ENCODE measurements at regions not wholly inside any gene's neighbourhood (a gene's known extent, or its start where the extent isn't known, plus 50 kb on each side); places are given as distances from the start of the nearest gene placed in this dataset.
A peak's percentile ranks its signal among the peaks of the same experiment; 100 is the strongest.

DNA sequence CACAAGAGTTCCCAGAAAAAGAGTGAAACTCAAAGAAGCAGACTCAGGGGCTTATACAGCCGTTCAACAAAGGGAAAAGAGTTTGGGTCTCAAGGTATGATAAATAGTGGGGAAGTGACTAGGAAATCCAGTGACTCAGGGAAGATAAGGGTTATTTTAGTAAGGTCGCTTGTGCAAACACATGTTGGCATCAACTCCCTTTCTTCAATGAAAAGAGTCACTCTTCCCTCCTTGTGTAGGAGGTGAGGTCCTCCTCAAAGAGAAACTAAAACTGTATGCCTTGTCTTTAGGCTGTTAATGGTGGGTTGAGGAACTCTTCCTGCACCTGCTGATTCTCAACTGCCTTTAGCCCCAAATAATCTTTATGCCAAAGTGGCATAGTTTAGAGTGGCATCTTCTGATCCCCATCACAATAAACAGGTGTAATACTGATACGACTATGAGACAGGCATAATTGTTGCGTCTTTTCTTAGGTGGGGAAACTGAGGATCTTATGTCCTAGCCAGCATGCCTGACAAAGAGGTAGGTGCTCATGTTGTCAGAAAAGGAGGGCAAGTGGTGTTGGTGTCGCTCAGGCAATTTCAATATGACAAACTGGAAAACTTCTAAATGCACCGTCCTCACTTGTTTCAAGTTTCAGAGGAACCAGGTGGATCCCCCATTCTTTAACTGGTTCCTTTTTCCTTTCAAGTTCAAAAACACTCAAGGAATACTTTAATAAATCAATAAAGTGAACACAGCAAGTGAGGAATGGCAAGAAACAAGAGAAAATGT is 294.1 kb upstream of the RUNX1 start:
- no peaks in the 10 kb centered on the region for H3K79me2 ChIP-seq (ENCODE audit: control insufficient read depth, low read length)
- H3K27me3 ChIP-seq (ENCODE audit: control insufficient read depth, low read length): no peaks in the 10 kb centered on the region
- H3K4me2 ChIP-seq (ENCODE audit: low read length): peak overlapping the region; percentile 39
- H3F3A ChIP-seq (ENCODE audit: control insufficient read depth, insufficient read depth): no peaks in the 10 kb centered on the region
- H3K4me1 ChIP-seq (ENCODE audit: control insufficient read depth, low read length): peaks cover 19% of the 10 kb centered on the region
- TF ChIP-seq, protein P1, sequence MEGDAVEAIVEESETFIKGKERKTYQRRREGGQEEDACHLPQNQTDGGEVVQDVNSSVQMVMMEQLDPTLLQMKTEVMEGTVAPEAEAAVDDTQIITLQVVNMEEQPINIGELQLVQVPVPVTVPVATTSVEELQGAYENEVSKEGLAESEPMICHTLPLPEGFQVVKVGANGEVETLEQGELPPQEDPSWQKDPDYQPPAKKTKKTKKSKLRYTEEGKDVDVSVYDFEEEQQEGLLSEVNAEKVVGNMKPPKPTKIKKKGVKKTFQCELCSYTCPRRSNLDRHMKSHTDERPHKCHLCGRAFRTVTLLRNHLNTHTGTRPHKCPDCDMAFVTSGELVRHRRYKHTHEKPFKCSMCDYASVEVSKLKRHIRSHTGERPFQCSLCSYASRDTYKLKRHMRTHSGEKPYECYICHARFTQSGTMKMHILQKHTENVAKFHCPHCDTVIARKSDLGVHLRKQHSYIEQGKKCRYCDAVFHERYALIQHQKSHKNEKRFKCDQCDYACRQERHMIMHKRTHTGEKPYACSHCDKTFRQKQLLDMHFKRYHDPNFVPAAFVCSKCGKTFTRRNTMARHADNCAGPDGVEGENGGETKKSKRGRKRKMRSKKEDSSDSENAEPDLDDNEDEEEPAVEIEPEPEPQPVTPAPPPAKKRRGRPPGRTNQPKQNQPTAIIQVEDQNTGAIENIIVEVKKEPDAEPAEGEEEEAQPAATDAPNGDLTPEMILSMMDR (IDR thresholded peaks at IDR 0.05; ENCODE audit: low read depth, low read length, poor library complexity, severe bottlenecking): no peak
- no peak for TF ChIP-seq EZH2phosphoT487 (IDR thresholded peaks at IDR 0.05; ENCODE audit: borderline replicate concordance, low read length)
- H3K36me3 ChIP-seq (ENCODE audit: control insufficient read depth, low read length): no peaks in the 10 kb centered on the region
- peak overlapping the region; percentile 22 for H3K4me3 ChIP-seq (ENCODE audit: low read length)
- H3K9me3 ChIP-seq (ENCODE audit: control insufficient read depth, insufficient read depth, low read length): no peaks in the 10 kb centered on the region
- H3K9me2 ChIP-seq (replicated peaks; ENCODE audit: control insufficient read depth, low read length): no peaks in the 10 kb centered on the region
- no peaks in the 10 kb centered on the region for H4K20me1 ChIP-seq (ENCODE audit: control insufficient read depth, insufficient read depth, low read depth, low read length)
- no peak overlapping the region for H3K27ac ChIP-seq (ENCODE audit: low read depth, low read length)

DNA sequence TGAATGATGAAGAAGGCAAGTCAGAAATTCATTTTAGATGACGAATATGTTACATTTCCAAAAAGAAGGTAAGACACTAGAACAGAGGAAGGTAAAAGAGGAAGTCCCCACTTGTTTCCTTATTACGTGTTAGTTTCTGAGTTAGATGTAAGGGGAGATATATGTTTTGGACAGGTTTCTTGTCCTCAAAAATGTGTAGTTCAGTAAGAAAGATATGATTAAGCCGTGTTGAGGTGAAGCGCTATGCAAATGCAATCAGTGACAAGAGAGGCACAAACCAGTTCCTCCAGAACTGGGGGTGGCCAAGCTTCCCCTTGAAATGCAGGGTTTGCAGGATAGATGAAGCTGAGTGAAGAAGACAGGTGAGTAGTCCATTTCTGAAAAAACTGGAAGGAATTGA is 293.3 kb upstream of the RUNX1 start:
- H3K27ac ChIP-seq (ENCODE audit: low read depth, low read length): no peak overlapping the region
- H3K4me2 ChIP-seq (ENCODE audit: low read length): peak overlapping the region; percentile 39
- H3K9me2 ChIP-seq (replicated peaks; ENCODE audit: control insufficient read depth, low read length): no peaks in the 10 kb centered on the region
- H3K4me3 ChIP-seq (ENCODE audit: low read length): peak overlapping the region; percentile 22
- no peaks in the 10 kb centered on the region for H3F3A ChIP-seq (ENCODE audit: control insufficient read depth, insufficient read depth)
- H3K9me3 ChIP-seq (ENCODE audit: control insufficient read depth, insufficient read depth, low read length): no peaks in the 10 kb centered on the region
- TF ChIP-seq, protein P1 (IDR thresholded peaks at IDR 0.05; ENCODE audit: low read depth, low read length, poor library complexity, severe bottlenecking): no peak
- no peak for TF ChIP-seq EZH2phosphoT487 (IDR thresholded peaks at IDR 0.05; ENCODE audit: borderline replicate concordance, low read length)
- H3K27me3 ChIP-seq (ENCODE audit: control insufficient read depth, low read length): no peaks in the 10 kb centered on the region
- H3K79me2 ChIP-seq (ENCODE audit: control insufficient read depth, low read length): no peaks in the 10 kb centered on the region
- peaks cover 19% of the 10 kb centered on the region for H3K4me1 ChIP-seq (ENCODE audit: control insufficient read depth, low read length)
- no peaks in the 10 kb centered on the region for H3K36me3 ChIP-seq (ENCODE audit: control insufficient read depth, low read length)
- H4K20me1 ChIP-seq (ENCODE audit: control insufficient read depth, insufficient read depth, low read depth, low read length): no peaks in the 10 kb centered on the region

DNA sequence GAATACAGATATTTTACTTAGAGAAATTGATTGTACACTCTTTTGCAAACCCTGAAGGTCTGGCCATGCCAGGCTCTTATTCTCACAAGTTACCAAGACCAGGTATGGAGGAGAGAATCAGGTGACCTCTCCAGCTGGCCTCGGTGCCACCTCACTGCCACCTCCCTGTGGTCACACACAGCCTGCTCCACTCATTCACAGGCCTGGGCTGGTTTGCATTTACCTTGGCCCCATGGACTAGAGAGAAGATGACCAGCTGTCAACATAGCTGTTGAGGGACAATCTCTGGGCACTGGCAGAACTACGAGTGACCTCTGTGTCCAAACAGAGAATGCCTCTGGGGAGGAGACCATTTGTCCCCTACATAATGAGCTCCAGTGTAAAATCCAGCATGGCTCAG is 291.2 kb upstream of the RUNX1 start:
- no peaks in the 10 kb centered on the region for H3K79me2 ChIP-seq (ENCODE audit: control insufficient read depth, low read length)

More for the DNA sequence above, 291.2 kb upstream of the RUNX1 start:
- TF ChIP-seq EZH2phosphoT487 (IDR thresholded peaks at IDR 0.05; ENCODE audit: borderline replicate concordance, low read length): no peak
- TF ChIP-seq, protein P1 (IDR thresholded peaks at IDR 0.05; ENCODE audit: low read depth, low read length, poor library complexity, severe bottlenecking): no peak
- no peaks in the 10 kb centered on the region for H4K20me1 ChIP-seq (ENCODE audit: control insufficient read depth, insufficient read depth, low read depth, low read length)
- H3K9me3 ChIP-seq (ENCODE audit: control insufficient read depth, insufficient read depth, low read length): no peaks in the 10 kb centered on the region
- H3K4me3 ChIP-seq (ENCODE audit: low read length): no peak overlapping the region
- no peaks in the 10 kb centered on the region for H3F3A ChIP-seq (ENCODE audit: control insufficient read depth, insufficient read depth)
- H3K36me3 ChIP-seq (ENCODE audit: control insufficient read depth, low read length): no peaks in the 10 kb centered on the region
- no peaks in the 10 kb centered on the region for H3K27me3 ChIP-seq (ENCODE audit: control insufficient read depth, low read length)
- H3K9me2 ChIP-seq (replicated peaks; ENCODE audit: control insufficient read depth, low read length): no peaks in the 10 kb centered on the region
- no peak overlapping the region for H3K27ac ChIP-seq (ENCODE audit: low read depth, low read length)
- no peak overlapping the region for H3K4me2 ChIP-seq (ENCODE audit: low read length)
- H3K4me1 ChIP-seq (ENCODE audit: control insufficient read depth, low read length): peaks cover 19% of the 10 kb centered on the region

All from DOHH2 (cell line).